Psoas muscle (tissue), 7 donors: ENCODE measurements at regions not wholly inside any gene's neighbourhood (a gene's known extent, or its start where the extent isn't known, plus 50 kb on each side); places are given as distances from the start of the nearest gene placed in this dataset.

Source experiments
- ATAC-seq, 4 donors: fragments of 200-7000 bp; cut with Tn5 transposase; one replicate each; pipeline ENCODE4 v1.9.1; 2020; ENCODE audit warnings: moderate library complexity in 3 of 4, mild to moderate bottlenecking in 2 of 4
- DNase-seq, 2 donors: peaks; one replicate each; pipeline ENCODE4 v3.0.0-alpha.2; 2020
- H3K27ac ChIP-seq: fragments of 200-600 bp; one replicate; pipeline ENCODE4 v1.8.0; 2022
- H3K27me3 ChIP-seq, 3 donors: fragments of 200-600 bp in 1 of 3; one replicate each; pipeline versions ENCODE4 v1.6.1 to v1.8.0; 2013 to 2022; ENCODE audit warnings: low read length in 2 of 3, mild to moderate bottlenecking in 2 of 3, moderate library complexity in 1 of 3; ENCODE audit not compliant: insufficient read depth in 3 of 3
- H3K36me3 ChIP-seq, 2 donors: fragments of 200-600 bp in 1 of 2; one replicate each; pipeline versions ENCODE4 v1.6.1 to v1.8.0; 2013 to 2022; ENCODE audit warnings: low read depth in 1 of 2, mild to moderate bottlenecking in 1 of 2, moderate library complexity in 1 of 2; ENCODE audit not compliant: insufficient read depth in 1 of 2
- H3K4me1 ChIP-seq: fragments of 200-600 bp; one replicate; pipeline ENCODE4 v1.8.0; 2022
- H3K4me3 ChIP-seq: fragments of 200-600 bp; one replicate; pipeline ENCODE4 v1.8.0; 2022; ENCODE audit warnings: mild to moderate bottlenecking
- H3K9me3 ChIP-seq: fragments of 200-600 bp; one replicate; pipeline ENCODE4 v1.8.0; 2022
- WGBS, 3 donors: extraction: QIAGEN DNeasy Blood & Tissue Kit; methylation state at CpG; one replicate each; pipeline versions ENCODE4 v1.1.6 to v1.1.7; 2013; 5-methylcytosine and 5-hydroxymethylcytosine counted together
- intact Hi-C, 2 donors: fragments of 100-400 bp; cut with DNase I; formaldehyde crosslinking; loops; one replicate each; pipeline versions ENCODE4 v1.11.0 to v1.14.2; 2022
- TF ChIP-seq, protein P1 (sequence below): fragments of 200-600 bp; IDR thresholded peaks from one replicate; pipeline ENCODE4 v1.8.0; 2022; ENCODE audit warnings: antibody characterized with exemption
- donor health status: healthy with polysubstance abuse.
- donor health status: DM: no; HTN: no; CAD: no; lungs with moderate emphysema.
- donor health status: Bipolar disorder and iron deficiency.
- donor health status: healthy.
- donor health status: DM: yes; HTN: yes; CAD: no.
- donor health status: DM: no; HTN: no; CAD: no.
- donor health status: DM: yes; HTN: yes; CAD: no.

DNA sequence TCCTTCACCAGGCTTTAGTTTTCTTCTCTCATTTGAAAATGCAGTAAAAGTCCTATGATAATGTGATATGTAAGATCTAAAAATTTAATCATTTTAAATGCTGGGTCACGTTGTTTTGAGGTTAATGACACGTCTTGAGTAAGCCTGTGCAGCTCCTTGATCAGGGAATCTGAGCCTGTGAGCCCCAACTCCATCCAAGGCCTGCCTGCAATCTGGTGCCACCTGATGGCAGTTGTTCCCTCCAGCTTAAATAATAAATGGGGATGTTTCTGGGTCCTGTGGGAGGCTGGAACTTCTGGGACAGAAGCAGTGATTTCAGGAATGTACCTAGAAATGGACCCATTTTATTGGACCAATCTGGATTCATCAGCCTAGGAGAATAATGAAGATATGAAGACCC, 455.4 kb upstream of the ADGRL3 start:
- Histone ChIP-seq H3K27ac (no peak overlapping the region), H3K4me3 (no peak overlapping the region), H3K9me3 (no peaks in the 10 kb centered on the region), H3K27me3 (no peaks in the 10 kb centered on the region), H3K4me1 (no peaks in the 10 kb centered on the region), H3K36me3 (no peaks in the 10 kb centered on the region)
- intact Hi-C loops = no loop called here
- ATAC-seq (no peak), DNase-seq (no peak)
- WGBS, 3 donors = 26 to 49% (median 39%) methylated on average over 2 of the region's 2 CpGs
- TF ChIP-seq, protein P1, sequence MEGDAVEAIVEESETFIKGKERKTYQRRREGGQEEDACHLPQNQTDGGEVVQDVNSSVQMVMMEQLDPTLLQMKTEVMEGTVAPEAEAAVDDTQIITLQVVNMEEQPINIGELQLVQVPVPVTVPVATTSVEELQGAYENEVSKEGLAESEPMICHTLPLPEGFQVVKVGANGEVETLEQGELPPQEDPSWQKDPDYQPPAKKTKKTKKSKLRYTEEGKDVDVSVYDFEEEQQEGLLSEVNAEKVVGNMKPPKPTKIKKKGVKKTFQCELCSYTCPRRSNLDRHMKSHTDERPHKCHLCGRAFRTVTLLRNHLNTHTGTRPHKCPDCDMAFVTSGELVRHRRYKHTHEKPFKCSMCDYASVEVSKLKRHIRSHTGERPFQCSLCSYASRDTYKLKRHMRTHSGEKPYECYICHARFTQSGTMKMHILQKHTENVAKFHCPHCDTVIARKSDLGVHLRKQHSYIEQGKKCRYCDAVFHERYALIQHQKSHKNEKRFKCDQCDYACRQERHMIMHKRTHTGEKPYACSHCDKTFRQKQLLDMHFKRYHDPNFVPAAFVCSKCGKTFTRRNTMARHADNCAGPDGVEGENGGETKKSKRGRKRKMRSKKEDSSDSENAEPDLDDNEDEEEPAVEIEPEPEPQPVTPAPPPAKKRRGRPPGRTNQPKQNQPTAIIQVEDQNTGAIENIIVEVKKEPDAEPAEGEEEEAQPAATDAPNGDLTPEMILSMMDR = no peak

DNA sequence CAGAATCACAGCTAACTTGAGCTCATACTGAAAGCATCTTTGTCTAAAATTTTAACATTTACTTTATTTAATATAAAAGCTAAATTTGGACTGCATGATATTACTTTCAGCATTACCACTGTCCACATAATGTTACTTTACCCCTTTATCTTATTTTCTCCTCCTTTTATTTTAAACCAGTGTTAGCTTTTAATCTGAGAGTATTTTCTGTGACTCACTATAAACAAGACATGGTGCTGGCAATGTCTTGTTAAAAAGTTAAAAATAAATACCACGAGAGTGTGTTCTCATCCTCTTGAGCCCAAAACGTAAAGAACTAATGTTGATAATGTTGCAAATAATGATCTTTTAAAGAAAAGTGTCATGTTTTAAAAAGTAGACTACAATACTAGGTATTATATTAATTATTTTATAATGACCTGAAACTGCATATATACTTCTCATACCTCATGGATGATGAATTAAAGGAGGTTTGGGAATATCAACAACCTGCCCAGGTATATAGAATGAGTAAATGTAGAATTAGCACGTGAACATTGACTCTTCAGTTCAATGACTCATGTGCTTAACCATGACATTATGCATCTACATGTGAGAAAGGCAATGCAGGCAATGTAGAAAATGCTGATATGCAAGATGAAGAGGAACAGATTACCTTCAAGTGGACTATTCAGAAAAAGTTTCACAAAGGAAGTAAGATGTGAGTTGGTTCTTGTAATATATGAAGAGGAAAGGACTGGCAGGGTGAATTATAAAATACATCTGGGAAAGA, 454.1 kb upstream of the ADGRL3 start:
- Histone ChIP-seq H3K27ac (no peak overlapping the region), H3K4me1 (no peaks in the 10 kb centered on the region), H3K9me3 (no peaks in the 10 kb centered on the region), H3K36me3 (no peaks in the 10 kb centered on the region), H3K27me3 (no peaks in the 10 kb centered on the region), H3K4me3 (no peak overlapping the region)
- TF ChIP-seq, protein P1 = no peak
- ATAC-seq (no peak), DNase-seq (no peak)
- WGBS, 3 donors = 67 to 78% (median 71%) methylated on average over 3 of the region's 3 CpGs
- intact Hi-C loops = no loop called here

DNA sequence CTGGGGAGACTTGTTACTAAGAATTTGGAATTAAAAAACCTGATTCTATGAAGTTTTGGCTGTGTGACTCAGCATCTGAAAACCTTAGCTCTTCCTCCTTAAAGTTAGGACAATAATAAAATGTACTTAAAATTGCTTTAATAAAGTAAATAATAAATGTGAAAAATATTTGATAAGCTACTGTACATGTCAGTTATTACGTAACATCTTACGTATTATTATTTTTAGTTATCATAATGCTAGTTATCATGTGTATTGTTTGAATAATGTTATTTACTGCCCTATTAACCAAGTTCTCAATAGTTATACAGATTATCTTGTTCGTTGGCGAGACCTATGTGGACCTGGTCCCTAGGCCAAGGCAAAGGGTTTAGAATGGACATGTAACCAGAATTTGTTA, 449.2 kb upstream of the ADGRL3 start:
- WGBS, 3 donors = 92 to 94% (median 92%) methylated on average over 4 of the region's 4 CpGs
- Histone ChIP-seq H3K4me3 (no peak overlapping the region), H3K4me1 (no peaks in the 10 kb centered on the region), H3K27me3 (no peaks in the 10 kb centered on the region), H3K27ac (no peak overlapping the region), H3K36me3 (no peaks in the 10 kb centered on the region), H3K9me3 (no peaks in the 10 kb centered on the region)
- no peak for DNase-seq
- no peak for ATAC-seq
- TF ChIP-seq, protein P1 = no peak
- intact Hi-C loops = no loop called here

DNA sequence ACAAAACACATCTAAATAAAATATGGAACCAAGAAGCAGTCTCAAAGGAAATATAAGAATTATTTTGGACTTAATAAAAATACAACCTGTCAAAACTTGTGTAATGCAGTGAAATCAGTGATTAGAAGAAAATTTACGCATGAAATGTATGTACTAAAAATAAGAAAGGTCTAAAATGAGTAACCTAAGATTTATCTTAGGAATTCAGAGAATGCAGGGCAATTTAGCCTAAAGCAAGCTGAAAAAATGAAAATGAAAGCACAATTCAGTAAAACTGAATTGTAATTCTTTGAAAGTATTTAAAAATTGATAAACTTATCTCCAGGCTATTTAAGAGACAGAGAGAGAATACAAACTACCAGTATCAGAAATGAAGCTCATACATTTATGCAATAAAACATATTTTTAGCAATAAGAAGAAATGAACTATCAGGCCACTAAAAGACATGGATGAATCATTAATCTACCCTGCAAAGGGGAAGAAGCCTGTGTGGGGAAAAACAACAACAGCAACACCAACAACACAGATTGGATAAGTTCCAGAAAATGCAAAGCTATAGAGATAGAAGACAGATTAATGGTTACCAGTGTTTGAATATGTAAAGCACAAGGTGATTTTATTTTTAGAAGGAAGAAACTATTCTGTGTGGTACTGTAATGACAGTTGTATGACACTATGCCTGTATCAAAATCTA, 442.0 kb upstream of the ADGRL3 start:
- DNase-seq (no peak), ATAC-seq (no peak)
- no peaks in the 10 kb centered on the region for H3K36me3 ChIP-seq
- H3K27me3 ChIP-seq = no peaks in the 10 kb centered on the region
- H3K4me3 ChIP-seq = no peak overlapping the region
- TF ChIP-seq, protein P1 = no peak
- peaks cover 6% of the 10 kb centered on the region for H3K9me3 ChIP-seq
- intact Hi-C loops = no loop called here
- H3K4me1 ChIP-seq = no peaks in the 10 kb centered on the region
- H3K27ac ChIP-seq = no peak overlapping the region
- 0 to 79% (median 62%) methylated on average over 1 of the region's 1 CpG for WGBS, 3 donors
